ENCODE measurements at regions not wholly inside any gene's neighbourhood (a gene's known extent, or its start where the extent isn't known, plus 50 kb on each side); places are given as distances from the start of the nearest gene placed in this dataset.

DNA sequence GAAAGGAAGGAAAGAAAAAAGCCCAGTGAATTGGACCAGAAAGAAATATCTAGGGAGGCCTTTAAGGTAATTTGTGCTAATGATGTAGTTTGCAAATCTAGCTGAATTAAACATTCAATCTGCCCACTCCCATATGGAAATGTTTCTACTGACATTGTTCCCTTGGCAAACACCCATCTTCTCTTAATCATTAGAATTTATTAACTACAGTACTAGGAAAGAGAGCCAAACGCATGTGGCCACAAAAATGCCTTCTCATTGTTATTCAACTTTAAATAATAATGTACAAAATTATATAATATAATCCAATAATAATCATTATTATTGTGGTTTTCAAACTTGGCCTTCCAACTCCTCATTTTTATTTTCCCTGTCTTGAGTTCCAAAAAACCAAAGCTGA, 234.7 kb downstream of the NHLRC3 start:
- WGBS, result 74% methylated on average over 1 of the region's 1 CpG
- no peaks in the 10 kb centered on the region for H3K36me3 ChIP-seq
- H3K4me1 ChIP-seq, result peaks cover 0 to 8% (median 0%) of the 10 kb centered on the region in 4 donors
- intact Hi-C loops (cut with DNase I), result no loop called here
- H3K4me3 ChIP-seq, result no peak overlapping the region
- H3K27ac ChIP-seq (replicated peaks in 1 of 4), result no peak overlapping the region
- no peaks in the 10 kb centered on the region for H3K9me3 ChIP-seq
- no peaks in the 10 kb centered on the region for H3K27me3 ChIP-seq
- DNase-seq (ENCODE audit: extremely low spot score), result no peak
- TF ChIP-seq, protein P1, sequence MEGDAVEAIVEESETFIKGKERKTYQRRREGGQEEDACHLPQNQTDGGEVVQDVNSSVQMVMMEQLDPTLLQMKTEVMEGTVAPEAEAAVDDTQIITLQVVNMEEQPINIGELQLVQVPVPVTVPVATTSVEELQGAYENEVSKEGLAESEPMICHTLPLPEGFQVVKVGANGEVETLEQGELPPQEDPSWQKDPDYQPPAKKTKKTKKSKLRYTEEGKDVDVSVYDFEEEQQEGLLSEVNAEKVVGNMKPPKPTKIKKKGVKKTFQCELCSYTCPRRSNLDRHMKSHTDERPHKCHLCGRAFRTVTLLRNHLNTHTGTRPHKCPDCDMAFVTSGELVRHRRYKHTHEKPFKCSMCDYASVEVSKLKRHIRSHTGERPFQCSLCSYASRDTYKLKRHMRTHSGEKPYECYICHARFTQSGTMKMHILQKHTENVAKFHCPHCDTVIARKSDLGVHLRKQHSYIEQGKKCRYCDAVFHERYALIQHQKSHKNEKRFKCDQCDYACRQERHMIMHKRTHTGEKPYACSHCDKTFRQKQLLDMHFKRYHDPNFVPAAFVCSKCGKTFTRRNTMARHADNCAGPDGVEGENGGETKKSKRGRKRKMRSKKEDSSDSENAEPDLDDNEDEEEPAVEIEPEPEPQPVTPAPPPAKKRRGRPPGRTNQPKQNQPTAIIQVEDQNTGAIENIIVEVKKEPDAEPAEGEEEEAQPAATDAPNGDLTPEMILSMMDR (IDR thresholded peaks at IDR 0.05), result no peak
- TF ChIP-seq EP300 (IDR thresholded peaks at IDR 0.05), result no peak
- TF ChIP-seq POLR2AphosphoS5 (IDR thresholded peaks at IDR 0.05), result no peak
- no peak for TF ChIP-seq POLR2A (IDR thresholded peaks at IDR 0.05; ENCODE audit: low read depth)

DNA sequence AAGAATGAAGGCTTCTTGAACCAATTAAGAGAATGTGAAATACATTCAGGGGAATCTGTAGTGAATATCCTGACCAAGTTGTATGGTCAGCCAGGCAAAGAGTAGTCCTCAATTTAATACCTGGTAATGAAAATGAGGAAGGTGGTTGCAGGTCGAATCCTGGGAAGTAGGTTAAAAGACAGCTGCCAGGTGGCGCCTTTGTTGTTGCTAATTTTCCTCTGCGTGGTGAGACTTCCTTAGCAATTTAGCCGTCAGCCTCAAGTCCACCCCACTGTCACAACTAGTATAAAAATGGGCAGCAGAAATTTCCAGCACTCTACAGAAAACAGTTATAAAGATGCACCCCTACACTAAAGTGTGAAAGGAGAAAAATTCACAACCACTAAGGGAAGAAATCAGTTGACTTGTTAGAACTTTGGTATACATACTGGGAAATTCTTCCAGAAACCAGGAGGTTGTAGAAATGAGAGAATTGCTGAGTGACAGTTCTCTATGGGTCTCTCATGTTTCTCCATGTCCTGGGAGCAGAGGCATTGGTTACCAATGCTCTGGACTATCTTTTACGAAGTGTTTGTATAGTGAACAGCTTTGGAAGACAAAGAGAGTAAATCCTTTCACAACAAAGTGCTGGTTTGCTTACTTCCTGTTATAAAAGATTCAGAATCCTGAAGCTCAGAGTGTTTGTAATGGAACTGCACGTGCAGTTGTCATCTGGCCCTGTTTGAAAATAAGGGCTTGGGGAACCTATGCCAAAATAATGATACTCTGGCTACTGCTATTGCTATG, 235.9 kb downstream of the NHLRC3 start:
- 67% methylated on average over 6 of the region's 6 CpGs for WGBS
- Histone ChIP-seq H3K4me3 (no peak overlapping the region), H3K9me3 (no peaks in the 10 kb centered on the region), H3K4me1 (peaks cover 0 to 8% (median 0%) of the 10 kb centered on the region in 4 donors), H3K27ac (replicated peaks in 1 of 4) (no peak overlapping the region), H3K36me3 (no peaks in the 10 kb centered on the region), H3K27me3 (no peaks in the 10 kb centered on the region)
- TF ChIP-seq, protein P1 (IDR thresholded peaks at IDR 0.05), result peak; percentile 9 to 25 (median 10)
- TF ChIP-seq POLR2AphosphoS5 (IDR thresholded peaks at IDR 0.05), result no peak
- intact Hi-C loops (cut with DNase I), result no loop called here
- DNase-seq (ENCODE audit: extremely low spot score), result no peak

DNA sequence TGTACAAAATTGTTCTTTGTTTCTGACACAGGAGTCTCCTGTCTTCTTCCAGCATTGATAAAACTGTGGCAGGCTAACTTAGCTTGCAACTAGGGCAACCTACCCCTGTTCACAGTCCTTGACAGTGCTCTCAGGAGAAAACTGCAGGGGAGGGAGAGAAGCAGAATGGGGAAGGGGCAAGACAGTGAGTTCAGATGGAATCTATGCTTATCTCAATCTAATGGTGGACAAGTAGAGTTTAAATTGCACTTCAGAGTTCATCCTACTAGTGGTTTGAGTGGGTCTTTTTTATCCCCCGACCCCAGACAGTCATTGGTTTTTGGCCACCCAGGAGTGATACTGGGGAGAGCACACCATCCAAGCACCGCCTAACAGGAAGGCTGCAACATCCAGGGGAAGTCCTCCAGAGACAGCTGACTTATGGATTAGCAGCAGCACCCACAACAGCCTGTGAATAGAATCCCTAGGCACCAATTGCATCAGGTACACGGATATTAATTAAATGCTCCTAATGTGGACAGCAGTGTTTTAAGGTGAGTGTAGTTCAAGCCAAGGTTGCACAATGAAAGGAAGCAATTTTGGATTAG, 236.6 kb downstream of the NHLRC3 start:
- intact Hi-C loops (cut with DNase I), result no loop called here
- Histone ChIP-seq H3K27ac (replicated peaks in 1 of 4) (no peak overlapping the region), H3K27me3 (no peaks in the 10 kb centered on the region), H3K4me3 (no peak overlapping the region), H3K36me3 (no peaks in the 10 kb centered on the region), H3K4me1 (peaks cover 0 to 8% (median 0%) of the 10 kb centered on the region in 4 donors), H3K9me3 (no peaks in the 10 kb centered on the region)
- no peak for DNase-seq (ENCODE audit: extremely low spot score)
- WGBS, result 81% methylated on average over 3 of the region's 3 CpGs
- TF ChIP-seq, protein P1 (IDR thresholded peaks at IDR 0.05), result no peak
- TF ChIP-seq POLR2A (IDR thresholded peaks at IDR 0.05; ENCODE audit: low read depth) (no peak), EP300 (IDR thresholded peaks at IDR 0.05) (no peak), POLR2AphosphoS5 (IDR thresholded peaks at IDR 0.05) (no peak)

DNA sequence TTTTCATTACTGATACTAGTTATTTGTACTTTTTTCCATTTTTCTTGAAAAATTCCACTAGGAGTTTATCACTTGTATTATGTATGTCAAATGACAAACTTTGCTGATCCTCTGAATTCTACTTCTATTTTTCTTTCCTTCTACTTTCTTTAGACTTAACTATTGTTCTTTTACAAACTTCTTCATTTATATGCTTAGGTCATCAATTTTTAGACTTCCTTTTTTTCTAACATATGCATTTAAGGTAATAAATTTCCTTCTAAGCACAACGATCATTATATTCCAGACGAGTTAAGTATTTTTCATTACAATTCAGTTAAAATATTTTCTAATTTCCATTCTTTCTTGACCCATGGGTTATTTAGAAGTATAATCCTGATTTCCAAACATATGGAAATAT, 240.8 kb downstream of the NHLRC3 start:
- TF ChIP-seq, protein P1 (IDR thresholded peaks at IDR 0.05), result no peak
- TF ChIP-seq POLR2AphosphoS5 (IDR thresholded peaks at IDR 0.05) (no peak), POLR2A (IDR thresholded peaks at IDR 0.05; ENCODE audit: low read depth) (no peak), EP300 (IDR thresholded peaks at IDR 0.05) (no peak)
- Histone ChIP-seq H3K4me1 (peaks cover 0 to 7% (median 0%) of the 10 kb centered on the region in 4 donors), H3K9me3 (no peaks in the 10 kb centered on the region), H3K36me3 (no peaks in the 10 kb centered on the region), H3K27ac (replicated peaks in 1 of 4) (no peak overlapping the region), H3K27me3 (no peaks in the 10 kb centered on the region), H3K4me3 (no peak overlapping the region)
- no peak for DNase-seq (ENCODE audit: extremely low spot score)
- intact Hi-C loops (cut with DNase I), result no loop called here
- WGBS, result 76% methylated on average over 2 of the region's 2 CpGs

All from esophagus muscularis mucosa (tissue), 4 donors.